GM11168 (cell line): ENCODE measurements at regions not wholly inside any gene's neighbourhood (a gene's known extent, or its start where the extent isn't known, plus 50 kb on each side); places are given as distances from the start of the nearest gene placed in this dataset.
"Not testable (repeated sequence)": the region's sequence is repeated elsewhere in the genome, so short reads cannot be mapped to it uniquely, and the experiment has no call there.

Experiments used
- in situ Hi-C: fragments of 300-500 bp; cut with MboI; formaldehyde crosslinking; loops from one replicate; pipeline ENCODE4 v1.12.0; 2022; ENCODE audit warnings: low sequenced_read_pairs; ENCODE audit not compliant: unreplicated experiment

GRCh38 chr4:169934794-169935429, 91.3 kb downstream of the MFAP3L start:
- in situ Hi-C loops = no loop called here

DNA sequence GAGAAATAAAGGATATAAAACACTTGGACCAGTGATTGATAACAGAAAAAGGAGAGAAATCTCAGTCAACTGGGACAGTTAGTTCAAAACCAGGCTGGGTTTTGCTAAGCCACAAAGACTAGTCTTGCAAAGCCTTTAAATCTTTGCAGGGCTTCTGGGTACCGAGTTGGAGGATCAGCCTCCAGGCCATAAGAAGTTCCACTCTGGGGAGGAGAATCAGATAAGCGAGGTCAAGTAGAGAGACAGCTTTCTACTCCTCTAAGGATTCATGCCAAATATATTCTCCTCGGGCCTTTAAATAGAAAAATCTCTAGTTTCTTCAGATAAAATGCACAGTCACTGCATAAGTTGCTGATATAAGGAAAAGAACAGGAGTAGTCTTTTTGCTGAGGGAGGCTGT, 92.7 kb downstream of the MFAP3L start:
- in situ Hi-C loops = no loop called here

GRCh38 chr4:169931964-169932363, 94.2 kb downstream of the MFAP3L start:
- in situ Hi-C loops = no loop called here

DNA sequence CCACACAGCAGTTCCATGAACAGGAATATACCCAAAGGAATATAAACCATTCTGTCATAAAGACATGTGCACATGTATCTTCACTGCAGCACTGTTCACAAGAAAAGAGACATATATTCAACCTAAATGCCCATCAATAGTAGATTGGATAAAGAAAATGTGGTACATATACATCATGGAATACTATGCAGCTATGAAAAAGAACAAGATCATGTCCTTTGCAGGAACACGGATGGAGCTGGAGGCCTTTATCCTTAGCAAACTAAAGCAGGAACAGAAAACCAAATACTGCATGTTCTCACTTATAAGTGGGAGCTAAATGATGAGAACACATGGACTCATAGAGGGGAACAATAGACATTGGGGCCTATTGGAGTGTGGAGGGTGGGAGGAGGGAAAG, 95.4 kb downstream of the MFAP3L start:
- in situ Hi-C loops = not testable (repeated sequence)

- in situ Hi-C loops = no loop called here
Observed at GRCh38 chr4:169927280-169927679, 98.9 kb downstream of the MFAP3L start.

- in situ Hi-C loops = no loop called here
Observed at GRCh38 chr4:169925678-169926077, 100.5 kb downstream of the MFAP3L start.

GRCh38 chr4:169922632-169923276, 103.4 kb downstream of the MFAP3L start:
- in situ Hi-C loops = no loop called here

GRCh38 chr4:169921732-169922131, 104.5 kb downstream of the MFAP3L start:
- in situ Hi-C loops = no loop called here

- in situ Hi-C loops = no loop called here
Observed at GRCh38 chr4:169921237-169921636, 105.0 kb downstream of the MFAP3L start.

GRCh38 chr4:169919194-169920124, 106.7 kb downstream of the MFAP3L start:
- in situ Hi-C loops = not testable (repeated sequence)

- in situ Hi-C loops = no loop called here
Observed at GRCh38 chr4:169915545-169915944, 110.7 kb downstream of the MFAP3L start.

DNA sequence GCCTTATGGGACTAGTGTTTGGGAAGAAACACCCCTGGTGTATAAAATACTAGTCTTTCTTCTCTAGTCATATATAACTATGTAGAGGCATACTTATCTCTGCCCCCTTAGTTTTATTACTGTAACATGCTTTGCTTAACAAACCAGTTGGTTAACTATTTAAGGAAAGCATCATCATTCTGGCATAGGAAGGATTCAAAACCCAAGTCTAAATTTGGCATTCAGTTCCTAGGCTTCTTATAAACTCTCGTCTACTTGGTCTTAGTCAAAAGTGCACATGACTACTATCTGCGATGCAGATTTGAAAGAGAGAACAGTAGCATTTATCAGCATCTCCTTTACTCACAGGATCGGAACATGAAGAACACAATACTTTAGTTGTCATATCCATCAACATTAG, 111.3 kb downstream of the MFAP3L start:
- in situ Hi-C loops = no loop called here

DNA sequence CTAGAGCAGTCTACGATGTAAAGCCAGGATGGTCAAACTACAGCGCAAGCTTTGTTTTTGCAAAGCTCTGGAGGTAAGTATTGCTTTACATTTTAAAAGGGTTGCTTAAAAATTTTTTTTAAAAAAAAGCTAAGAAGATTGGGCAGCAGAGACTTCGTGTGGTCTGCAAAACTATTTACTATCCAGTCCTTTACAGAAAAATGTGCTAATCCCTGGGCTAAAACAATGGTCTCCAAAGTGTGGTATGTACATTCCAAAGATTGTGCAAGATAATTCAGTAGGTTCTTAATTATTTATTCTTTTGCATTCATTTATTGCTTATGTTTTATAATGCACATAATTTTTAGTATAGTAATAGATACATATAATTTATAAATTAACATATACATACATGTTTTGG, 113.2 kb downstream of the MFAP3L start:
- in situ Hi-C loops = no loop called here

DNA sequence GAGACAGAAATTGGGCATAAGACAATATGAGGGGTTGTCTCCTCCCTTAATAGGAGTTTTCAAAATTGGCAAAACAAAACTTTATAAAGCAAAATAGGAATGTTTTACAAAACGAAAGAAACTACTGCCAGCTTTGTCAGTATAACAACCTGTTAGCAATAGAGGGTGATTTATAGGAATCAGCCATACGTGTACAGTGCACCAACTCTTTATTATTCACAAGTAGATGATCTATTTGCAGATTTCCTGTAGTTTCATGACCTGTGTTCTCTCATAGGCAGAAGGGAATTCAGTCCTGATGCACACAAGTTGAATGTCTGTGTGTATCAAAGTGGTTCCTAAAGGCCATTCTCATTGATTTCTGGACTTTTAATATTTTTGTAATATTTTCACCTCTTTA, 116.3 kb downstream of the MFAP3L start:
- in situ Hi-C loops = no loop called here

DNA sequence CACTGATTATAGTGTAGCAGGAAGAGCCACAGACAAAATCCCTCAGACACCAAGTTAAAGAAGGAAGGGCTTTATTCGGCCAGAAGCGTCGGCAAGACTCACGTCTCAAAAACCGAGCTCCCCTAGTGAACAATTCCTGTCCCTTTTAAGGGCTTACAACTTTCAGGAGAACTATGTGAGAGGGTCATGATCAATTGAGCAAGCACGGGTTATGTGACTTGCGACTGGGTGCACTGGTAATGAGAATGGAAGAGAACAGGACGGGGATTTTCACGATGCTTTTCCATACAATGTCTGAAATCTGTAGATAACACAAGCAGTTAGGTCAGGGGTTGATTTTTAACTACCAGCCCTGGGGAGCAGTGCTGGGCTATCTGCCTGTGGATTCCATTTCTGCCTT, 116.7 kb downstream of the MFAP3L start:
- in situ Hi-C loops = no loop called here

DNA sequence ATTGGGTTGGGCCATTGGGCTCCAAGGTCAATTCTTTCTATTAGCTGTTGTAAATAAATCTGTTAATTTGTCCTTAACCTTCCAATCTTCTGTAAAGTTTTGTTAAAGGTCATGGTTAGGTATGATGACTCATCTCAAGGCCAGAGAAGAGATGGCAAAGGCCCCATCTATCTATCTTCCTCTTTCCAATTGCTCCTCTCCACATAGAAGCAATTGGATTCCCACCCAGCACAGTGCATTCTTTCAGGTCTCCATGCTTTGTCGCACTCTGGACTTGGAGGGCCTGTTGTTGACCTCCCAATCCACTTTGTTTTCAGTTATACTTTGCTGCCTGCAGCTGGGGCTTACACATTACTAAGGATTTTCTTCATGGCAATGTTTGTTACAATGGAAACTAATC, 118.5 kb downstream of the MFAP3L start:
- in situ Hi-C loops = no loop called here

DNA sequence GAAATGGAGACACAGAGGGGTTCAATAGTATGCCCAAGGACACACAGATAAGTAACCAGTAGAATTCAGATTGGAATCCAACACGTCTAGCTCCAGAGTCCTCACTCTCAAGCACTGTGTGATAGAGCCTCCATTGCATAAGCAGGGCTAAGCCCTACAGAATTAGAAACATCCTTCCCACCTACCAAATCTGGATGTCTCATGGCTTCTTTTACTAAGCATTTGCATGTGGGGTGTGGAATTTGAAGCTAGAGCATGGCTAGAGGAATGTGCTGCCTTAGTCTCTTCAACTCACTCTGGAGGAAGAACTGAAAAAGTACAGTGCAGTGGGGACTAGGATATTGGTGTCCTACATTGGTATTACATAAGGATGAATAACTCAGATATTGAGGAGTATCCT, 119.4 kb downstream of the MFAP3L start:
- in situ Hi-C loops = no loop called here

DNA sequence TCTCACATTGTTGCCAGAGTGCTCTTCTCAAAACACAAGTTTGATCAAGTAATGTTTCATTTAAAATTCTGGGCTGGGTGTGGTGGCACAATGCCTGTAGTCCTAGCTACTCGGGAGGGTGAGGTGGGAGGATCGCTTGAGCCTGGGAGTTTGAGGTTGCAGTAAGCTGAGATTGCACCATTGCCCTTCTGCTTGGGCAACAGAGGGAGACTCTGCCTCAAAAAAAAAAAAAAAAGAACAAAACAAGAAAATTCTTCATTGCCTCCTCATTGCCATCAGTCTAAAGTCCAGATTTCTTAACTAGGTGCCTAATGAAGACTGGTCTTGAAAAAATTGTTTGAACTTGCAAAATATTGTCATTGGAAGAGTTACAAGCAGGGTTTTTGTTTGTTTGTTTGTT, 120.1 kb downstream of the MFAP3L start:
- in situ Hi-C loops = no loop called here

DNA sequence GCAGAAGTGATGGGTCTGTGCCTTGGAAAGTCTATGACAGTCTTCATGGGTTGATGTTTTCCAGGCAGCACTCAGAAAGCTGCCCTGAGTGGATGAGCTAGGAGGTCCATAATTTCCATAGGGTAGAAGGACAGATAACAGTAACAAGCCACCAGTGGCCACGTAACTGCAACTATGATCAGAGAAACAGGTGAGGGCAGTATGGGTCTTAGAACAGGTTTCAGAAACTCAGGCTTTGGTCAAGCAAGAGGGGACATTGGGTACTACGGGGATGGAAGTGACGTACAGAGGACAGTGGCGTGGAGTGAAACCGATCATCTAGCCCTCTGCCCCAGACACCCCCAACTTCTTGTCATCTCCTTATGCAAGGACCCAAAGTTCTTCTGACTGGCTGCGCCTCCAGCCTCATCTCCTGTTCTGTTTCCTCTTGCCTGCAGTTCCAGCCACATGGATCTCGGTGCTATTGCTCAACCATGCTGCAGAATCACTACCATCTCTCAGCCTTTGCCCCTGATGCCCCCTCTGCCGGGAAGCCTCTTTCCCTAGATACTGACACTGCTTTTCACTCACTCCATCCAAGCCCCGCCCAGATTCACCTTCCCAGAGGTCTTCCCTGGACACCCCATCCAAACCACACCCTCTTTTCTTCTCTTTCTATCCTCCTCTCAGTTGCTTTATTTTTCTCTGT, 123.4 kb downstream of the MFAP3L start:
- in situ Hi-C loops = no loop called here

- in situ Hi-C loops = no loop called here
Observed at GRCh38 chr4:169900241-169900845, 125.9 kb downstream of the MFAP3L start.
